HCT116 (cell line): ENCODE measurements at regions not wholly inside any gene's neighbourhood (a gene's known extent, or its start where the extent isn't known, plus 50 kb on each side); places are given as distances from the start of the nearest gene placed in this dataset.

Experiments used
- CEBPB ChIP-seq: IDR thresholded peaks from 2 replicates; pipeline ENCODE4 v1.6.1; 2012; ENCODE audit warnings: low read depth
- EZH2phosphoT487 ChIP-seq: fragments of 200-600 bp; IDR thresholded peaks from 2 replicates; pipeline ENCODE4 v1.6.1; 2018; ENCODE audit warnings: antibody characterized with exemption, borderline replicate concordance
- FOSL1 ChIP-seq: IDR thresholded peaks from 2 replicates; pipeline ENCODE4 v1.6.1; 2012; ENCODE audit warnings: low read depth
- POLR2A ChIP-seq: IDR thresholded peaks from 2 replicates; pipeline ENCODE4 v1.7.0; 2011; ENCODE audit warnings: borderline replicate concordance; ENCODE audit not compliant: insufficient read depth, insufficient read length; ENCODE audit errors: extremely low read depth
- POLR2AphosphoS5 ChIP-seq: IDR thresholded peaks from 2 replicates; pipeline ENCODE4 v1.6.1; 2011; ENCODE audit warnings: mild to moderate bottlenecking, low read depth, low read length, moderate library complexity
- RAD21 ChIP-seq: IDR thresholded peaks from 2 replicates; pipeline ENCODE4 v1.6.1; 2012; ENCODE audit warnings: low read depth, mild to moderate bottlenecking
- SIN3A ChIP-seq: IDR thresholded peaks from 2 replicates; pipeline ENCODE4 v1.6.1; 2012; ENCODE audit warnings: low read depth
- SP1 ChIP-seq: IDR thresholded peaks from 2 replicates; pipeline ENCODE4 v1.6.1; 2012; ENCODE audit warnings: low read depth
- TCF7L2 ChIP-seq: IDR thresholded peaks from 2 replicates; pipeline ENCODE4 v1.7.0; 2011; ENCODE audit warnings: borderline replicate concordance, inconsistent platforms; ENCODE audit not compliant: insufficient read depth, insufficient read length; ENCODE audit errors: extremely low read depth
- TF ChIP-seq, protein P1 (sequence below): IDR thresholded peaks from 2 replicates; pipeline ENCODE4 v1.6.1; 2012
- TF ChIP-seq, protein P2 (sequence below), 3 experiments: fragments of 200-600 bp in 1 of 3; sonication (generic) in 1 of 3; IDR thresholded peaks in 2 of 3; conservative IDR thresholded peaks in 1 of 3; 2 replicates each; pipeline ENCODE4 v1.5.1; 2012 to 2017; ENCODE audit warnings: low read depth in 2 of 3, low read length in 2 of 3, antibody characterized with exemption in 1 of 3, borderline replicate concordance in 1 of 3, control low read depth in 1 of 3, mild to moderate bottlenecking in 1 of 3, mixed read lengths in 1 of 3, mixed run types in 1 of 3, moderate library complexity in 1 of 3; ENCODE audit not compliant: insufficient read depth in 1 of 3
- TF ChIP-seq, protein P3 (sequence below): IDR thresholded peaks from 2 replicates; pipeline ENCODE4 v1.6.1; 2012; ENCODE audit warnings: low read depth
- TF ChIP-seq, protein P4 (sequence below): IDR thresholded peaks from 2 replicates; pipeline ENCODE4 v1.6.1; 2012

DNA sequence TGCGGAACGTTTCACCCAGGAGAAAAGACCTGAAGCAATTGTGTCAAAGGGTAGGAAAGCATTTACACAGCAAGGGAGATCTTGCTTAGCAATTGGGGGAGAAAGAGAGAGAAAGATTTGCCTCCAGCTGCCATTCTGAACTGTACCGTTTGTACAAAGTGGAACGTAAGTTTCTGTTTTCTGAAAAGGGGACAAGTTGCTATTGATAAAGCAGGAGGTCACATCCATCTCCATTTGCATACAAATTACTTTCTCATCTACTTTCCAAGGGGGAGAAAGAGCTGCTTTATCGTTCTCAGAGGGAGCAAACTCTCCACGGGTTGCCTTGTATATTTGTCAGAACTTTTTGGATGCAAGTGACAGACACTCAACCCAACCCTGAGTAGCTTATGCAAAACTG lies 92.0 kb upstream of the CARD11 start:
- TF ChIP-seq POLR2AphosphoS5 (no peak), EZH2phosphoT487 (no peak), POLR2A (no peak), CEBPB (no peak), RAD21 (no peak), SIN3A (no peak), SP1 (no peak), TCF7L2 (no peak), FOSL1 (no peak)
- TF ChIP-seq, protein P1, sequence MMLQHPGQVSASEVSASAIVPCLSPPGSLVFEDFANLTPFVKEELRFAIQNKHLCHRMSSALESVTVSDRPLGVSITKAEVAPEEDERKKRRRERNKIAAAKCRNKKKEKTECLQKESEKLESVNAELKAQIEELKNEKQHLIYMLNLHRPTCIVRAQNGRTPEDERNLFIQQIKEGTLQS: no peak
- TF ChIP-seq, protein P2, sequence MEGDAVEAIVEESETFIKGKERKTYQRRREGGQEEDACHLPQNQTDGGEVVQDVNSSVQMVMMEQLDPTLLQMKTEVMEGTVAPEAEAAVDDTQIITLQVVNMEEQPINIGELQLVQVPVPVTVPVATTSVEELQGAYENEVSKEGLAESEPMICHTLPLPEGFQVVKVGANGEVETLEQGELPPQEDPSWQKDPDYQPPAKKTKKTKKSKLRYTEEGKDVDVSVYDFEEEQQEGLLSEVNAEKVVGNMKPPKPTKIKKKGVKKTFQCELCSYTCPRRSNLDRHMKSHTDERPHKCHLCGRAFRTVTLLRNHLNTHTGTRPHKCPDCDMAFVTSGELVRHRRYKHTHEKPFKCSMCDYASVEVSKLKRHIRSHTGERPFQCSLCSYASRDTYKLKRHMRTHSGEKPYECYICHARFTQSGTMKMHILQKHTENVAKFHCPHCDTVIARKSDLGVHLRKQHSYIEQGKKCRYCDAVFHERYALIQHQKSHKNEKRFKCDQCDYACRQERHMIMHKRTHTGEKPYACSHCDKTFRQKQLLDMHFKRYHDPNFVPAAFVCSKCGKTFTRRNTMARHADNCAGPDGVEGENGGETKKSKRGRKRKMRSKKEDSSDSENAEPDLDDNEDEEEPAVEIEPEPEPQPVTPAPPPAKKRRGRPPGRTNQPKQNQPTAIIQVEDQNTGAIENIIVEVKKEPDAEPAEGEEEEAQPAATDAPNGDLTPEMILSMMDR (IDR thresholded peaks at IDR 0.05 in 2 of 3, conservative IDR thresholded peaks at IDR 0.05 in 1 of 3; ENCODE audit: borderline replicate concordance in 1 of 3, insufficient read depth in 1 of 3, low read depth in 2 of 3, low read length in 2 of 3): no peak
- TF ChIP-seq, protein P3, sequence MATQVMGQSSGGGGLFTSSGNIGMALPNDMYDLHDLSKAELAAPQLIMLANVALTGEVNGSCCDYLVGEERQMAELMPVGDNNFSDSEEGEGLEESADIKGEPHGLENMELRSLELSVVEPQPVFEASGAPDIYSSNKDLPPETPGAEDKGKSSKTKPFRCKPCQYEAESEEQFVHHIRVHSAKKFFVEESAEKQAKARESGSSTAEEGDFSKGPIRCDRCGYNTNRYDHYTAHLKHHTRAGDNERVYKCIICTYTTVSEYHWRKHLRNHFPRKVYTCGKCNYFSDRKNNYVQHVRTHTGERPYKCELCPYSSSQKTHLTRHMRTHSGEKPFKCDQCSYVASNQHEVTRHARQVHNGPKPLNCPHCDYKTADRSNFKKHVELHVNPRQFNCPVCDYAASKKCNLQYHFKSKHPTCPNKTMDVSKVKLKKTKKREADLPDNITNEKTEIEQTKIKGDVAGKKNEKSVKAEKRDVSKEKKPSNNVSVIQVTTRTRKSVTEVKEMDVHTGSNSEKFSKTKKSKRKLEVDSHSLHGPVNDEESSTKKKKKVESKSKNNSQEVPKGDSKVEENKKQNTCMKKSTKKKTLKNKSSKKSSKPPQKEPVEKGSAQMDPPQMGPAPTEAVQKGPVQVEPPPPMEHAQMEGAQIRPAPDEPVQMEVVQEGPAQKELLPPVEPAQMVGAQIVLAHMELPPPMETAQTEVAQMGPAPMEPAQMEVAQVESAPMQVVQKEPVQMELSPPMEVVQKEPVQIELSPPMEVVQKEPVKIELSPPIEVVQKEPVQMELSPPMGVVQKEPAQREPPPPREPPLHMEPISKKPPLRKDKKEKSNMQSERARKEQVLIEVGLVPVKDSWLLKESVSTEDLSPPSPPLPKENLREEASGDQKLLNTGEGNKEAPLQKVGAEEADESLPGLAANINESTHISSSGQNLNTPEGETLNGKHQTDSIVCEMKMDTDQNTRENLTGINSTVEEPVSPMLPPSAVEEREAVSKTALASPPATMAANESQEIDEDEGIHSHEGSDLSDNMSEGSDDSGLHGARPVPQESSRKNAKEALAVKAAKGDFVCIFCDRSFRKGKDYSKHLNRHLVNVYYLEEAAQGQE: no peak
- TF ChIP-seq, protein P4, sequence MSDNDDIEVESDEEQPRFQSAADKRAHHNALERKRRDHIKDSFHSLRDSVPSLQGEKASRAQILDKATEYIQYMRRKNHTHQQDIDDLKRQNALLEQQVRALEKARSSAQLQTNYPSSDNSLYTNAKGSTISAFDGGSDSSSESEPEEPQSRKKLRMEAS: no peak
